ENCODE measurements at regions not wholly inside any gene's neighbourhood (a gene's known extent, or its start where the extent isn't known, plus 50 kb on each side); places are given as distances from the start of the nearest gene placed in this dataset.
A peak's percentile ranks its signal among the peaks of the same experiment; 100 is the strongest.

GRCh38 chr5:71825992-71826391, 106.9 kb downstream of the CARTPT start:
- no peak for DNase-seq

GRCh38 chr5:71828291-71829040, 109.4 kb downstream of the CARTPT start:
- DNase-seq = peak; percentile 60

- no peak for DNase-seq
Observed at GRCh38 chr5:71829206-71829605, 110.1 kb downstream of the CARTPT start.

- peak; percentile 82 for DNase-seq
Observed at GRCh38 chr5:71830681-71831539, 111.8 kb downstream of the CARTPT start.

- no peak for DNase-seq
Observed at GRCh38 chr5:71832812-71833715, 114.0 kb downstream of the CARTPT start.

- no peak for DNase-seq
Observed at GRCh38 chr5:71834601-71835000, 115.5 kb downstream of the CARTPT start.

GRCh38 chr5:71836084-71836483, 117.0 kb downstream of the CARTPT start:
- DNase-seq = peak; percentile 30

- DNase-seq = no peak
Observed at GRCh38 chr5:71836559-71837112, 117.6 kb downstream of the CARTPT start.

- DNase-seq = no peak
Observed at GRCh38 chr5:71838286-71838685, 119.2 kb downstream of the CARTPT start.

GRCh38 chr5:71839096-71839884, 120.2 kb downstream of the CARTPT start:
- DNase-seq = no peak

- DNase-seq = no peak
Observed at GRCh38 chr5:71841107-71841506, 122.0 kb downstream of the CARTPT start.

GRCh38 chr5:71843111-71843510, 124.0 kb downstream of the CARTPT start:
- no peak for DNase-seq

- no peak for DNase-seq
Observed at GRCh38 chr5:71844862-71845261, 125.8 kb downstream of the CARTPT start.

- DNase-seq = no peak
Observed at GRCh38 chr5:71859515-71859914, 140.4 kb downstream of the CARTPT start.

- DNase-seq = no peak
Observed at GRCh38 chr5:71860048-71860447, 141.0 kb downstream of the CARTPT start.

GRCh38 chr5:71861682-71862081, 142.6 kb downstream of the CARTPT start:
- no peak for DNase-seq

- DNase-seq = no peak
Observed at GRCh38 chr5:71862087-71862486, 143.0 kb downstream of the CARTPT start.

GRCh38 chr5:71862507-71863060, 143.5 kb downstream of the CARTPT start:
- DNase-seq = peak; percentile 28

GRCh38 chr5:71864730-71865601, 145.9 kb downstream of the CARTPT start:
- DNase-seq = peak; percentile 85

GRCh38 chr5:71865665-71866320, 146.7 kb downstream of the CARTPT start:
- no peak for DNase-seq
